ENCODE measurements at regions not wholly inside any gene's neighbourhood (a gene's known extent, or its start where the extent isn't known, plus 50 kb on each side); places are given as distances from the start of the nearest gene placed in this dataset.

- Histone ChIP-seq H3K27me3 (ENCODE audit: control insufficient read depth, insufficient read depth, low read length) (no peaks in the 10 kb centered on the region), H3K4me3 (ENCODE audit: low read length) (no peak overlapping the region), H3K36me3 (ENCODE audit: control insufficient read depth, insufficient read depth, low read length) (no peaks in the 10 kb centered on the region), H3K4me1 (ENCODE audit: control insufficient read depth, insufficient read depth, low read length) (peaks cover 11% of the 10 kb centered on the region), H3K9me3 (replicated peaks; ENCODE audit: control insufficient read depth, low read depth, low read length) (no peaks in the 10 kb centered on the region), H3K27ac (ENCODE audit: low read length) (peak overlapping the region; percentile 74)
- DNase-seq = peak; percentile 77
- WGBS (ENCODE audit: insufficient coverage) = 22% methylated on average over 18 of the region's 20 CpGs
These were observed 65.0 kb upstream of the IER5L start for GRCh38 chr9:129242971-129243561.

DNA sequence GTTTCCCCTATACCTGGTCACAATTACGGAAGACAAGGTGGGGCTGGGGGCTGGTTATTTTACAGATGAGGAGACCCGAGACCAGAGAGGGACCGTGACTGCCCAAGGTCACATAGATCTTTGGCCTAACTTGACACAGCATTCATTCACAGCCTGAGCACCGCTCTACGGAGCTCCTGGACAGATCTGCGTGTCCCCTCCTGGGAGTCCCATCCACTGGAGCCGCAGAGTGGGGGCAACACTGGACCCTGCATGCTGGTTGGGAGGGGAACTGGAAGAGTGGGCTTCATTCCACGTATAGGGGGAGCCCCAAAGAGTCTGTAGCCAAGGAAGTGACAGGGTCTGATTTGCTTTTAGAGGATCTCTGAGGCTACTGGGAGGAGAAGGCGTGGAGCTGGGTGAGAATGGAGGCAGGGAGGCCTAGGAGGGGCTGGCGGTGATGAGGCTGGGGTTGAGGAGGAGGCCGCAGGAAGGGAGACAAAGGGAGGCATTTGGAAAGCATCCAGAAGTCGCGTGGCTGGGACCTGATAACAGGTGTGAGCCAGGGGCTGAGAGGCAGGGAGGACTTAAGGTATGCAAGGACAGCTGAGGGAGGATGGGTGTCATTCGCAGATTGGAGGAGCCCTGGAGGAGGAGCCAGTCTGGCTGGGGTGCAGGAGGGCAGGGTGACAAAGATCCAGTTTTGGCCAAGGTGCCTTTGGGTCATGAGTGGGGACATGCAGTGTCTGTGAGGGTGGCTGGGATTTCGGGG, 64.3 kb upstream of the IER5L start:
- Histone ChIP-seq H3K4me3 (ENCODE audit: low read length) (no peak overlapping the region), H3K9me3 (replicated peaks; ENCODE audit: control insufficient read depth, low read depth, low read length) (no peaks in the 10 kb centered on the region), H3K27me3 (ENCODE audit: control insufficient read depth, insufficient read depth, low read length) (no peaks in the 10 kb centered on the region), H3K36me3 (ENCODE audit: control insufficient read depth, insufficient read depth, low read length) (no peaks in the 10 kb centered on the region), H3K27ac (ENCODE audit: low read length) (peak overlapping the region; percentile 74), H3K4me1 (ENCODE audit: control insufficient read depth, insufficient read depth, low read length) (peaks cover 12% of the 10 kb centered on the region)
- 77% methylated on average over 11 of the region's 15 CpGs for WGBS (ENCODE audit: insufficient coverage)
- no peak for DNase-seq

GRCh38 chr9:129241725-129242124, 63.7 kb upstream of the IER5L start:
- Histone ChIP-seq H3K27ac (ENCODE audit: low read length) (no peak overlapping the region), H3K4me1 (ENCODE audit: control insufficient read depth, insufficient read depth, low read length) (peaks cover 18% of the 10 kb centered on the region), H3K9me3 (replicated peaks; ENCODE audit: control insufficient read depth, low read depth, low read length) (no peaks in the 10 kb centered on the region), H3K27me3 (ENCODE audit: control insufficient read depth, insufficient read depth, low read length) (no peaks in the 10 kb centered on the region), H3K4me3 (ENCODE audit: low read length) (no peak overlapping the region), H3K36me3 (ENCODE audit: control insufficient read depth, insufficient read depth, low read length) (no peaks in the 10 kb centered on the region)
- WGBS (ENCODE audit: insufficient coverage) = 100% methylated on average over 1 of the region's 2 CpGs
- no peak for DNase-seq

GRCh38 chr9:129240581-129241211, 62.6 kb upstream of the IER5L start:
- DNase-seq = no peak
- no peaks in the 10 kb centered on the region for H3K36me3 ChIP-seq (ENCODE audit: control insufficient read depth, insufficient read depth, low read length)
- H3K27ac ChIP-seq (ENCODE audit: low read length) = no peak overlapping the region
- peaks cover 18% of the 10 kb centered on the region for H3K4me1 ChIP-seq (ENCODE audit: control insufficient read depth, insufficient read depth, low read length)
- H3K27me3 ChIP-seq (ENCODE audit: control insufficient read depth, insufficient read depth, low read length) = no peaks in the 10 kb centered on the region
- 93% methylated on average over 3 of the region's 3 CpGs for WGBS (ENCODE audit: insufficient coverage)
- no peak overlapping the region for H3K4me3 ChIP-seq (ENCODE audit: low read length)
- no peaks in the 10 kb centered on the region for H3K9me3 ChIP-seq (replicated peaks; ENCODE audit: control insufficient read depth, low read depth, low read length)

- 76% methylated on average over 7 of the region's 10 CpGs for WGBS (ENCODE audit: insufficient coverage)
These were observed 62.0 kb upstream of the IER5L start for GRCh38 chr9:129239946-129240490.

DNA sequence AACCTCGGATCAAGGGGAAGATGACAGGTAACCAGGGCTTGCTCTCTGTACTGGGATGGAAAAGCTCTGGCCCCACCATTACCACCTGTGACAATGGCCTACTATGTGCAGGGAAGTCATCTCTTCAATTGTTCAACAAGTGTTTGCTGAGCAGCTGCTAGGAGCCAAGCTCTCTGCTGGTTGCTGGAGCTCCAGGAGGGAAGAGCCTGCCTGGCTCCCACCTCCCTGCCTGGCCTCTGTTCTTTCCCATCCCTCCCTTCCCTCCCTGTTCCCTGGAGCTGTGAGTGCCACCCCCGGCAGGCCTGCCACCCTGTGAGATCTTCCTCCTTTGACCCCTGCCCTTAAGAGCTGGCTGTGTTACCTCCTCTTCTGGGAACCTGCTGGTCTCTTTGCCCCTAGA, 59.7 kb upstream of the IER5L start:
- H3K27me3 ChIP-seq (ENCODE audit: control insufficient read depth, insufficient read depth, low read length) = no peaks in the 10 kb centered on the region
- 50% methylated on average over 1 of the region's 2 CpGs for WGBS (ENCODE audit: insufficient coverage)
- H3K4me1 ChIP-seq (ENCODE audit: control insufficient read depth, insufficient read depth, low read length) = peaks cover 15% of the 10 kb centered on the region
- H3K27ac ChIP-seq (ENCODE audit: low read length) = no peak overlapping the region
- no peak overlapping the region for H3K4me3 ChIP-seq (ENCODE audit: low read length)
- peaks cover 6% of the 10 kb centered on the region for H3K9me3 ChIP-seq (replicated peaks; ENCODE audit: control insufficient read depth, low read depth, low read length)
- no peak for DNase-seq
- no peaks in the 10 kb centered on the region for H3K36me3 ChIP-seq (ENCODE audit: control insufficient read depth, insufficient read depth, low read length)

More at GRCh38 chr9:129239946-129240490, 62.0 kb upstream of the IER5L start:
- no peak for DNase-seq
- H3K9me3 ChIP-seq (replicated peaks; ENCODE audit: control insufficient read depth, low read depth, low read length) = no peaks in the 10 kb centered on the region
- no peak overlapping the region for H3K27ac ChIP-seq (ENCODE audit: low read length)
- H3K36me3 ChIP-seq (ENCODE audit: control insufficient read depth, insufficient read depth, low read length) = no peaks in the 10 kb centered on the region
- H3K27me3 ChIP-seq (ENCODE audit: control insufficient read depth, insufficient read depth, low read length) = no peaks in the 10 kb centered on the region
- peaks cover 23% of the 10 kb centered on the region for H3K4me1 ChIP-seq (ENCODE audit: control insufficient read depth, insufficient read depth, low read length)
- H3K4me3 ChIP-seq (ENCODE audit: low read length) = no peak overlapping the region

GRCh38 chr9:129237164-129237611, 59.1 kb upstream of the IER5L start:
- Histone ChIP-seq H3K9me3 (replicated peaks; ENCODE audit: control insufficient read depth, low read depth, low read length) (peaks cover 6% of the 10 kb centered on the region), H3K27me3 (ENCODE audit: control insufficient read depth, insufficient read depth, low read length) (no peaks in the 10 kb centered on the region), H3K4me1 (ENCODE audit: control insufficient read depth, insufficient read depth, low read length) (peaks cover 12% of the 10 kb centered on the region), H3K4me3 (ENCODE audit: low read length) (no peak overlapping the region), H3K27ac (ENCODE audit: low read length) (no peak overlapping the region), H3K36me3 (ENCODE audit: control insufficient read depth, insufficient read depth, low read length) (no peaks in the 10 kb centered on the region)
- no peak for DNase-seq
- 10% methylated on average over 10 of the region's 13 CpGs for WGBS (ENCODE audit: insufficient coverage)

DNA sequence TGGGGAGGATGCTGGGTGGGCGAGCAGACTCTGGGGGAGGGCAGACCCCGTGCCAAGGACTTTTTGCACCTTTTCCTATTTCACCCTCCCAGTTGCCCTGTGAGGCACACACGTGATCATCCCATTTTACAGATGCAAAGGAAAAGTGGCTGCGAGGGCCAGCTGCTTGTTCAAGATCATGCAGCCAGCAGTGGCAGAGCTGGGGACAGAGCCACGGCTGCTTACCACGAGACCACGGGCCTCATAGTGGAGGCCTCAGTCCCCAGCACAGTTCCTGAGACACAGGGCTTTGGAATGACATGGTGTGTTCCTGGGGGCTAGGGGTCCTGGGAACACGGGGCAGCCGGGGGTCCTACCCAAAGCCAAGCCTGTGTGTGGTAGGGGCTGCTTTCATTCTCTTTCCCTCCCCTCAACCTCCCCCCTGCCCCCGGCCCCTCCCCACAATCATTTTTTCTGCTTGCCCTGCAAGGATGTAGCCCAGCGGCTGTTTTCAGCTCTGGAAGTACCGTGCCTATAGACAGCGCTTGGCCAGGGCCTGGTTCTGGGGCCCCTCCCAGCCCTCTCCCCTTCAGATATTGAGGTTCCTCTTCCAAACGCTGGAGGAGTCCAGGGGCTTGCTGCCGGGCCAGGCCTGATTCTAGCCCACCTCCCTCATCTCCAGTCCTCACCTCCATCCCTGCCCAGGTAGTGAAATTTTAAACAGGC, 58.5 kb upstream of the IER5L start:
- Histone ChIP-seq H3K36me3 (ENCODE audit: control insufficient read depth, insufficient read depth, low read length) (no peaks in the 10 kb centered on the region), H3K27me3 (ENCODE audit: control insufficient read depth, insufficient read depth, low read length) (no peaks in the 10 kb centered on the region), H3K9me3 (replicated peaks; ENCODE audit: control insufficient read depth, low read depth, low read length) (peaks cover 6% of the 10 kb centered on the region), H3K27ac (ENCODE audit: low read length) (no peak overlapping the region), H3K4me1 (ENCODE audit: control insufficient read depth, insufficient read depth, low read length) (peaks cover 12% of the 10 kb centered on the region), H3K4me3 (ENCODE audit: low read length) (no peak overlapping the region)
- no peak for DNase-seq
- WGBS (ENCODE audit: insufficient coverage) = 44% methylated on average over 9 of the region's 15 CpGs

DNA sequence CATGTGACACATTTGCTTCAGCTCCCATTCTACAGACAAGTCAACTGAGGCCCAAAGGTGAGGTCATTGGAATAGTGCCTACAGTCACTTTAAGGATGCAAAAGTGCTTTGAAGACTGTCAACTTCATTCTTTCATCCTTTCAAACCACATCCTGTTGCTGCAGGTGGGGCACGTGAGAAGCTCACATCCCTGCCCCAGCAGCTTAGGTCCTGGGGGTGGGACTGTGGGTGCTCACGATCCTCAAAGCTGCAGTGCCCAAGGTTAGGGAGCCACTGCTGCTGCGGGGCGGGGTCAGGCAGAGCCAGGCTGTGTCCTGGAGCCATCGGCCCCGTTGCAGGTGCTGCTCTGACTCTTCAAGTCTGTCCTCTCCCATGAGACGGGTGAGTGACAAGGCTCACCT, 57.9 kb upstream of the IER5L start:
- 68% methylated on average over 6 of the region's 7 CpGs for WGBS (ENCODE audit: insufficient coverage)

More for the DNA sequence above, 57.9 kb upstream of the IER5L start:
- Histone ChIP-seq H3K27ac (ENCODE audit: low read length) (no peak overlapping the region), H3K27me3 (ENCODE audit: control insufficient read depth, insufficient read depth, low read length) (no peaks in the 10 kb centered on the region), H3K9me3 (replicated peaks; ENCODE audit: control insufficient read depth, low read depth, low read length) (peaks cover 6% of the 10 kb centered on the region), H3K4me3 (ENCODE audit: low read length) (no peak overlapping the region), H3K36me3 (ENCODE audit: control insufficient read depth, insufficient read depth, low read length) (no peaks in the 10 kb centered on the region), H3K4me1 (ENCODE audit: control insufficient read depth, insufficient read depth, low read length) (peaks cover 12% of the 10 kb centered on the region)
- DNase-seq = no peak
